ENCODE measurements at regions not wholly inside any gene's neighbourhood (a gene's known extent, or its start where the extent isn't known, plus 50 kb on each side); places are given as distances from the start of the nearest gene placed in this dataset.

DNA sequence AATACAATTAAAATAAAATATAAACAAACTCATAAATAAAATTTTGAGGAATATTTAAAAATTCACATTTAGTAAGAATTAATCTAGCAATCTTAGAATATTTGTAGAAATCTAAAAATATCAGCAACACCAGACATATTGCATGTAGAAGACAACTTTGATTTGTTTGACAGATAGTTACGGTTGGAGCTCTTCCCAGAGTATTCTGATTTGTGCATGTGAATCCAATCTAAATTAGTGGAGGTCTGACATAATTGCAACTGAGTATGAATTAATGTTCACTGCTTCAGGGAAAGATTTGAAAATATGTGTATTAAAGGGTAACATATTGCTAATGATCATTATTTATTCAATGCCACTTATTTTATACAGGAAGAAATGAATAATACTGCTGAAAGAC is 1546.2 kb downstream of the BRINP3 start:
- TF ChIP-seq, protein P1, sequence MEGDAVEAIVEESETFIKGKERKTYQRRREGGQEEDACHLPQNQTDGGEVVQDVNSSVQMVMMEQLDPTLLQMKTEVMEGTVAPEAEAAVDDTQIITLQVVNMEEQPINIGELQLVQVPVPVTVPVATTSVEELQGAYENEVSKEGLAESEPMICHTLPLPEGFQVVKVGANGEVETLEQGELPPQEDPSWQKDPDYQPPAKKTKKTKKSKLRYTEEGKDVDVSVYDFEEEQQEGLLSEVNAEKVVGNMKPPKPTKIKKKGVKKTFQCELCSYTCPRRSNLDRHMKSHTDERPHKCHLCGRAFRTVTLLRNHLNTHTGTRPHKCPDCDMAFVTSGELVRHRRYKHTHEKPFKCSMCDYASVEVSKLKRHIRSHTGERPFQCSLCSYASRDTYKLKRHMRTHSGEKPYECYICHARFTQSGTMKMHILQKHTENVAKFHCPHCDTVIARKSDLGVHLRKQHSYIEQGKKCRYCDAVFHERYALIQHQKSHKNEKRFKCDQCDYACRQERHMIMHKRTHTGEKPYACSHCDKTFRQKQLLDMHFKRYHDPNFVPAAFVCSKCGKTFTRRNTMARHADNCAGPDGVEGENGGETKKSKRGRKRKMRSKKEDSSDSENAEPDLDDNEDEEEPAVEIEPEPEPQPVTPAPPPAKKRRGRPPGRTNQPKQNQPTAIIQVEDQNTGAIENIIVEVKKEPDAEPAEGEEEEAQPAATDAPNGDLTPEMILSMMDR (IDR thresholded peaks at IDR 0.05; ENCODE audit: low read depth, low read length, missing input control), result no peak
- TF ChIP-seq, protein P2, sequence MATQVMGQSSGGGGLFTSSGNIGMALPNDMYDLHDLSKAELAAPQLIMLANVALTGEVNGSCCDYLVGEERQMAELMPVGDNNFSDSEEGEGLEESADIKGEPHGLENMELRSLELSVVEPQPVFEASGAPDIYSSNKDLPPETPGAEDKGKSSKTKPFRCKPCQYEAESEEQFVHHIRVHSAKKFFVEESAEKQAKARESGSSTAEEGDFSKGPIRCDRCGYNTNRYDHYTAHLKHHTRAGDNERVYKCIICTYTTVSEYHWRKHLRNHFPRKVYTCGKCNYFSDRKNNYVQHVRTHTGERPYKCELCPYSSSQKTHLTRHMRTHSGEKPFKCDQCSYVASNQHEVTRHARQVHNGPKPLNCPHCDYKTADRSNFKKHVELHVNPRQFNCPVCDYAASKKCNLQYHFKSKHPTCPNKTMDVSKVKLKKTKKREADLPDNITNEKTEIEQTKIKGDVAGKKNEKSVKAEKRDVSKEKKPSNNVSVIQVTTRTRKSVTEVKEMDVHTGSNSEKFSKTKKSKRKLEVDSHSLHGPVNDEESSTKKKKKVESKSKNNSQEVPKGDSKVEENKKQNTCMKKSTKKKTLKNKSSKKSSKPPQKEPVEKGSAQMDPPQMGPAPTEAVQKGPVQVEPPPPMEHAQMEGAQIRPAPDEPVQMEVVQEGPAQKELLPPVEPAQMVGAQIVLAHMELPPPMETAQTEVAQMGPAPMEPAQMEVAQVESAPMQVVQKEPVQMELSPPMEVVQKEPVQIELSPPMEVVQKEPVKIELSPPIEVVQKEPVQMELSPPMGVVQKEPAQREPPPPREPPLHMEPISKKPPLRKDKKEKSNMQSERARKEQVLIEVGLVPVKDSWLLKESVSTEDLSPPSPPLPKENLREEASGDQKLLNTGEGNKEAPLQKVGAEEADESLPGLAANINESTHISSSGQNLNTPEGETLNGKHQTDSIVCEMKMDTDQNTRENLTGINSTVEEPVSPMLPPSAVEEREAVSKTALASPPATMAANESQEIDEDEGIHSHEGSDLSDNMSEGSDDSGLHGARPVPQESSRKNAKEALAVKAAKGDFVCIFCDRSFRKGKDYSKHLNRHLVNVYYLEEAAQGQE (IDR thresholded peaks at IDR 0.05), result no peak
- TF ChIP-seq JUND (IDR thresholded peaks at IDR 0.05), result no peak
- TF ChIP-seq RAD21 (IDR thresholded peaks at IDR 0.05), result no peak
- TF ChIP-seq, protein P3, sequence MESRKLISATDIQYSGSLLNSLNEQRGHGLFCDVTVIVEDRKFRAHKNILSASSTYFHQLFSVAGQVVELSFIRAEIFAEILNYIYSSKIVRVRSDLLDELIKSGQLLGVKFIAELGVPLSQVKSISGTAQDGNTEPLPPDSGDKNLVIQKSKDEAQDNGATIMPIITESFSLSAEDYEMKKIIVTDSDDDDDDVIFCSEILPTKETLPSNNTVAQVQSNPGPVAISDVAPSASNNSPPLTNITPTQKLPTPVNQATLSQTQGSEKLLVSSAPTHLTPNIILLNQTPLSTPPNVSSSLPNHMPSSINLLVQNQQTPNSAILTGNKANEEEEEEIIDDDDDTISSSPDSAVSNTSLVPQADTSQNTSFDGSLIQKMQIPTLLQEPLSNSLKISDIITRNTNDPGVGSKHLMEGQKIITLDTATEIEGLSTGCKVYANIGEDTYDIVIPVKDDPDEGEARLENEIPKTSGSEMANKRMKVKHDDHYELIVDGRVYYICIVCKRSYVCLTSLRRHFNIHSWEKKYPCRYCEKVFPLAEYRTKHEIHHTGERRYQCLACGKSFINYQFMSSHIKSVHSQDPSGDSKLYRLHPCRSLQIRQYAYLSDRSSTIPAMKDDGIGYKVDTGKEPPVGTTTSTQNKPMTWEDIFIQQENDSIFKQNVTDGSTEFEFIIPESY (IDR thresholded peaks at IDR 0.05), result no peak
- no peak for TF ChIP-seq RXRA (IDR thresholded peaks at IDR 0.05)
- TF ChIP-seq, protein P4, sequence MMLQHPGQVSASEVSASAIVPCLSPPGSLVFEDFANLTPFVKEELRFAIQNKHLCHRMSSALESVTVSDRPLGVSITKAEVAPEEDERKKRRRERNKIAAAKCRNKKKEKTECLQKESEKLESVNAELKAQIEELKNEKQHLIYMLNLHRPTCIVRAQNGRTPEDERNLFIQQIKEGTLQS (IDR thresholded peaks at IDR 0.05), result no peak
- TF ChIP-seq SP1 (IDR thresholded peaks at IDR 0.05), result no peak
- no peak for TF ChIP-seq HNF4G (IDR thresholded peaks at IDR 0.05)
- TF ChIP-seq YY1 (IDR thresholded peaks at IDR 0.05), result no peak
- TF ChIP-seq NR2F2 (IDR thresholded peaks at IDR 0.05), result no peak
- no peak for TF ChIP-seq GABPA (IDR thresholded peaks at IDR 0.05 in 1 of 2, conservative IDR thresholded peaks at IDR 0.05 in 1 of 2)

All from liver (tissue), 3 donors.